ENCODE measurements at regions not wholly inside any gene's neighbourhood (a gene's known extent, or its start where the extent isn't known, plus 50 kb on each side); places are given as distances from the start of the nearest gene placed in this dataset.

GRCh38 chr2:6308986-6309385 lies 556.7 kb downstream of the CMPK2 start:
- TF ChIP-seq CTCF (IDR thresholded peaks at IDR 0.05) (no peak), POLR2AphosphoS5 (IDR thresholded peaks at IDR 0.05) (no peak)
